ENCODE measurements at regions not wholly inside any gene's neighbourhood (a gene's known extent, or its start where the extent isn't known, plus 50 kb on each side); places are given as distances from the start of the nearest gene placed in this dataset.
A peak's percentile ranks its signal among the peaks of the same experiment; 100 is the strongest.
"Not testable (repeated sequence)": the region's sequence is repeated elsewhere in the genome, so short reads cannot be mapped to it uniquely, and the experiment has no call there.

- DNase-seq: peak; percentile 45
These were observed 50.5 kb upstream of the TUBA3D start for GRCh38 chr2:131425231-131425941.

DNA sequence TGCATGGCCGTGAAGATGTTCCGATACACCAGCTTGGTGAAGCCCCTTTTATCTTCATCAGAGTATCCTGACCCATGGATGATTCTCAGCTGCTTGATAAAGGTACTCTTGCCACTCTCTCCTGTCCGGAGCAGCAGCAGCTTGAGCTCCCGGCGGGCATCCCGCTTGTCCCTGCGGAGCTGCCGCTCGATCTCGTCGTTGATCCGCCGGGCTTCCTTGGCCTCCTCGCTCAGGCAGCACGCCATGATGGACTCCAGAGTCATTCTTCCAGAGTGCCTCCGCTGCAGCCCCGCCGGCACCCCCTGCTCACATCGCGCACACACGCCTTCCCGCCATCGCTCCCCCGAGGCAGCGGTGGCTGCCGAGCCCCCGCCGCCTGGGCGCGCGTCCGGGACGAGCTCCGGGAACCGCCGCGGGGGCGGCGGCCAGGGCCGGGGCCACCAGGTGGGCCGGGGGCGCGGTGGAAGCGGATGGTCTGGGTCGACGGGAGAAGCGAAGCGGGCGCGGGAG is 51.3 kb upstream of the TUBA3D start:
- DNase-seq: not testable (repeated sequence)

GRCh38 chr2:131420751-131421150 is 55.2 kb upstream of the TUBA3D start:
- DNase-seq: not testable (repeated sequence)

- DNase-seq: no peak
These were observed 55.5 kb upstream of the RAB6D start for GRCh38 chr2:131419441-131419840.

GRCh38 chr2:131418625-131419024 is 54.7 kb upstream of the RAB6D start:
- DNase-seq: no peak

DNA sequence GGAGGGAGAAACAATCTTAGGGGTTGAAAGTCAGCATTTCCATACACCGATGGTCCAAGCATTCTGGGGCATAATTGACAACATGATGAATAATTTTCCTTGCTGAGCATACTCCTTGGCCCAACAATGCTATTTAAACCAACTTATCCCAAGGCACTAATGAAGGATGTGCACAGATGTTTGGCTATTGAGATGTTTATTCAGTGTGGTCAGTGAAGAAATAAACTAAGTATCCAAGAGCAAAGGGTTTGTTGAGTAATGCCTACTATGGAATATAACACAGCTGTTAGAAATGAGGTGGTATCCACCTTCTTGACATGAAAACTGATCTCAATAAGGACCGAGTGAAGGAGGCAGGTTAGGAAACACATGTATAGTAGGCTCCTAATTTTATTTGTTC is 53.9 kb upstream of the RAB6D start:
- no peak for DNase-seq

GRCh38 chr2:131413785-131414184 is 49.8 kb upstream of the RAB6D start:
- no peak for DNase-seq
